ENCODE measurements at regions not wholly inside any gene's neighbourhood (a gene's known extent, or its start where the extent isn't known, plus 50 kb on each side); places are given as distances from the start of the nearest gene placed in this dataset.

DNA sequence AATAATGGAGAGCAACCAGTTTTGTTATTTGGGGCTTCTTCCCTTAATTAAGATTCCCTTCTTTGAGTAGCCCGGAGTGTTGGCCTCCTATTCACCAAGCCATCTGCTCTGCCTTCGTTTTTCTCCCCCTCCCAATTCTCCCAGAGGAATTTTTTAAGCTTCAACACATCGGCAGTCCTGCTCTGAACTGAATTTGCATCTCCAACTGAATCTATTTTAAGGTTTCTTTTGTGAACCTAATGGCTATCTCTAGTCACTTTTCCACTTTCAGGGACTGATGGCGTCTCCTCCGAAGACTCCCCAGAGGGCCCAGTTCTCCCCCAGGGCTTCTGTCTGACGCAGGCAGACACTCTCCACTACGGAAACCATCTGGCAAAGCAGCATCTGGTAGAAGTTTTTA, 280.2 kb downstream of the ADGRA3 start:
- 63% methylated on average over 2 of the region's 7 CpGs for WGBS (ENCODE audit: insufficient coverage, low lambda C conversion rate)
- H3K9me3 ChIP-seq (ENCODE audit: control insufficient read depth, low read depth, low read length): no peaks in the 10 kb centered on the region
- no peak for DNase-seq
- H3K27ac ChIP-seq (ENCODE audit: low read length): no peak overlapping the region
- H3K4me1 ChIP-seq (ENCODE audit: control insufficient read depth, insufficient read depth, low read length): peaks cover 11% of the 10 kb centered on the region
- no peaks in the 10 kb centered on the region for H3K36me3 ChIP-seq (ENCODE audit: control insufficient read depth, insufficient read depth, low read length)
- no peak overlapping the region for H3K4me3 ChIP-seq (ENCODE audit: low read length)
- H3K27me3 ChIP-seq (ENCODE audit: control insufficient read depth, insufficient read depth, low read length): no peaks in the 10 kb centered on the region

DNA sequence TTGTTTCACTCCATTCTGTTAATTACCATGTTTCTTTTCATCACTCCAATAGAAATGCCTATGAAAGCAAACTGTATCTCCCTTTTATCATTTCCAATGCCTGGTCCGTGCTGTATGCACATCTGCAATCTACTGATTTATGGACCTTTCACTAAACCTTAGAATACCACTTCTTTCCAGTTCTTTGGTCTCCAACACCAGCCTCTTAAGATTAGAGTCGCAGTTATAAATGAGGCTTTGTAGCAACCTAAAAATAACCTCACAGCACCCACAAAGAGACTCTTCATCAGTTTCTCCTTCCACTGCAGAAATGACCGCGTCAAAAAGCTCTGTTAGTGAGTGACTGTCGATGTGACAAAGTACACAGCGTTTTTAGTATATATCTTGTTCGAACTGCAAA, 282.6 kb downstream of the ADGRA3 start:
- Histone ChIP-seq H3K9me3 (ENCODE audit: control insufficient read depth, low read depth, low read length) (no peaks in the 10 kb centered on the region), H3K27ac (ENCODE audit: low read length) (no peak overlapping the region), H3K36me3 (ENCODE audit: control insufficient read depth, insufficient read depth, low read length) (no peaks in the 10 kb centered on the region), H3K4me1 (ENCODE audit: control insufficient read depth, insufficient read depth, low read length) (no peaks in the 10 kb centered on the region), H3K4me3 (ENCODE audit: low read length) (no peak overlapping the region), H3K27me3 (ENCODE audit: control insufficient read depth, insufficient read depth, low read length) (no peaks in the 10 kb centered on the region)
- WGBS (ENCODE audit: insufficient coverage, low lambda C conversion rate): 40% methylated on average over 2 of the region's 7 CpGs
- DNase-seq: no peak

- no peak for DNase-seq
- no CpG with 5 or more reads among the region's 9 CpGs for whole genome bisulfite sequencing (ENCODE audit: insufficient coverage, low lambda C conversion rate)
- Histone ChIP-seq H3K36me3 (ENCODE audit: control insufficient read depth, insufficient read depth, low read length) (no peaks in the 10 kb centered on the region), H3K9me3 (ENCODE audit: control insufficient read depth, low read depth, low read length) (no peaks in the 10 kb centered on the region), H3K27me3 (ENCODE audit: control insufficient read depth, insufficient read depth, low read length) (no peaks in the 10 kb centered on the region), H3K4me3 (ENCODE audit: low read length) (no peak overlapping the region), H3K27ac (ENCODE audit: low read length) (no peak overlapping the region), H3K4me1 (ENCODE audit: control insufficient read depth, insufficient read depth, low read length) (no peaks in the 10 kb centered on the region)
Observed at GRCh38 chr4:22220965-22221364, 272.4 kb upstream of the KCNIP4 start.

DNA sequence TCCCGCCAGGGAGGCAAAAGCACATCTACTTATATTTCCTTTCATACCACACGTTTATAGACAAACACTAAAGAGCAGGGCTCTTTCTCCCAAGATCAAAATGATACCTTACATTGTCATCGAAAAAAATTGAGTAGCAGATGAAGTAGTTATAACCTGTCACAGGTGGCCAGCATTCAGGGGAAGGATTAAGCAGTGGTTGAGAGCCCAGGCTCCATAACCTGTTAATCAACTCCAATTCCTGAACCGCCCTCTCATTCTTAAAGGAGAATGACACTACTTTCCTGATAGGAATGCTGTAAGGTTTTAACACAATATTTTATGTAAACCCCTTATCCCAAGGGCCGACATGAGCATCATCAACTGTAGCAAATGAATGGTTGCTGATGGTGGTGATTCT, 268.9 kb upstream of the KCNIP4 start:
- no peaks in the 10 kb centered on the region for H3K9me3 ChIP-seq (ENCODE audit: control insufficient read depth, low read depth, low read length)
- H3K4me1 ChIP-seq (ENCODE audit: control insufficient read depth, insufficient read depth, low read length): no peaks in the 10 kb centered on the region
- H3K4me3 ChIP-seq (ENCODE audit: low read length): no peak overlapping the region
- WGBS (ENCODE audit: insufficient coverage, low lambda C conversion rate): 82% methylated on average over 3 of the region's 5 CpGs
- H3K27me3 ChIP-seq (ENCODE audit: control insufficient read depth, insufficient read depth, low read length): no peaks in the 10 kb centered on the region
- H3K27ac ChIP-seq (ENCODE audit: low read length): no peak overlapping the region
- no peak for DNase-seq
- no peaks in the 10 kb centered on the region for H3K36me3 ChIP-seq (ENCODE audit: control insufficient read depth, insufficient read depth, low read length)

DNA sequence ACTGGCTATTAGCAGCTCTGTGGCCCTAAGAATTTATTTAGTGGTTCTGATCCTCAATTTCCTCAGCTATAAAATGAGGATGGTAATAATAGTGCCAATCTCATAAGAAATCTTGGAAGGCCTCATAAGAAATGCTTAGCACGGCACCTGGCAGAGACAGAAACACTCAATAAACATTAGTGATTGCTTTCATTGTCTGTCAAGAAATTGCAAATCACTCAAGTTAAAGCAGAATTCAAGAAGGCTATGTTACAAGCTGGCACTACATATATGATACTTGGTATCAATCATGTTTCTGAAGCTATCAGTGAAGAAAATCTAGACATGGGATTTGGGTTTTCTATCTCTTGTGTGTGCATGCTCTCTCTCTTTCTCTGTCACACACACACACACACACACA, 267.7 kb upstream of the KCNIP4 start:
- Histone ChIP-seq H3K27me3 (ENCODE audit: control insufficient read depth, insufficient read depth, low read length) (no peaks in the 10 kb centered on the region), H3K4me1 (ENCODE audit: control insufficient read depth, insufficient read depth, low read length) (no peaks in the 10 kb centered on the region), H3K9me3 (ENCODE audit: control insufficient read depth, low read depth, low read length) (no peaks in the 10 kb centered on the region), H3K4me3 (ENCODE audit: low read length) (no peak overlapping the region), H3K27ac (ENCODE audit: low read length) (no peak overlapping the region), H3K36me3 (ENCODE audit: control insufficient read depth, insufficient read depth, low read length) (no peaks in the 10 kb centered on the region)
- no peak for DNase-seq
- WGBS (ENCODE audit: insufficient coverage, low lambda C conversion rate): no CpG with 5 or more reads among the region's 1 CpG

DNA sequence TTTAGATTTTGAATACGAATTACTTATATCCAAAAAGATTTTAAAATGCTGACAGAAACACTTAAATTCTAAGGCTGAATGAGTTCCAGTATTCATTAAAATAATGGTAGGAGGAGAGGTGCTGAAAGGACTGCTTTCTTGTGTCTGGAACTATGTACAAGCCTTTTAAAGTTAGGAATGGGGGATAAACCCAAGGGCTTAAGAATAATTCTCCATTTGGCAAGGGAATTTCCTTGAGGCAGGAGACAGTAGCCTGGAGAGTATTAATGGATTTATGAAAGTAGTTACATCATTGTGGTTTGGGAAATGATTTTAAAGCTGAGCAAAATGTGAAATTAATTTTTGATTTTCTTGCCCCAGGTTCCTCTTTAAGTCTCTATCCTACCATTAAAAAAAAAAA, 266.5 kb upstream of the KCNIP4 start:
- no peak overlapping the region for H3K4me3 ChIP-seq (ENCODE audit: low read length)
- no peaks in the 10 kb centered on the region for H3K9me3 ChIP-seq (ENCODE audit: control insufficient read depth, low read depth, low read length)
- H3K36me3 ChIP-seq (ENCODE audit: control insufficient read depth, insufficient read depth, low read length): no peaks in the 10 kb centered on the region
- H3K27me3 ChIP-seq (ENCODE audit: control insufficient read depth, insufficient read depth, low read length): no peaks in the 10 kb centered on the region
- WGBS (ENCODE audit: insufficient coverage, low lambda C conversion rate): 100% methylated on average over 1 of the region's 1 CpG
- H3K27ac ChIP-seq (ENCODE audit: low read length): no peak overlapping the region
- no peak for DNase-seq
- no peaks in the 10 kb centered on the region for H3K4me1 ChIP-seq (ENCODE audit: control insufficient read depth, insufficient read depth, low read length)

DNA sequence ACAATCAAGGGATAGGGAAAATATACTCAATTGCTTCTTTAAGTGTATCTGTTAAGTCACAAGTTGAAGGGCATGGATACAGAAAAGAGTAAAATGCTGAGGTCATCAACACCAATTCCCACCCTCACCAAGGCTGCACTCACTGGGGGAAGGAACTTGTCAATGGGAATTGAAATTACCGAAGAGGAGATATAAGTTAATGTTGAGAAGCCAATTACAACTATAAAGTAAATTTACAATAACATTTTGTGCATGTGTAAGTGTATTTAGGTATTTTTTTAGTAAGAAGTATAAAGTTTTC, 255.1 kb upstream of the KCNIP4 start:
- H3K36me3 ChIP-seq (ENCODE audit: control insufficient read depth, insufficient read depth, low read length): no peaks in the 10 kb centered on the region
- no peaks in the 10 kb centered on the region for H3K9me3 ChIP-seq (ENCODE audit: control insufficient read depth, low read depth, low read length)
- no peaks in the 10 kb centered on the region for H3K27me3 ChIP-seq (ENCODE audit: control insufficient read depth, insufficient read depth, low read length)
- 100% methylated on average over 1 of the region's 1 CpG for WGBS (ENCODE audit: insufficient coverage, low lambda C conversion rate)
- no peak overlapping the region for H3K27ac ChIP-seq (ENCODE audit: low read length)
- DNase-seq: no peak
- H3K4me1 ChIP-seq (ENCODE audit: control insufficient read depth, insufficient read depth, low read length): no peaks in the 10 kb centered on the region
- H3K4me3 ChIP-seq (ENCODE audit: low read length): no peak overlapping the region

DNA sequence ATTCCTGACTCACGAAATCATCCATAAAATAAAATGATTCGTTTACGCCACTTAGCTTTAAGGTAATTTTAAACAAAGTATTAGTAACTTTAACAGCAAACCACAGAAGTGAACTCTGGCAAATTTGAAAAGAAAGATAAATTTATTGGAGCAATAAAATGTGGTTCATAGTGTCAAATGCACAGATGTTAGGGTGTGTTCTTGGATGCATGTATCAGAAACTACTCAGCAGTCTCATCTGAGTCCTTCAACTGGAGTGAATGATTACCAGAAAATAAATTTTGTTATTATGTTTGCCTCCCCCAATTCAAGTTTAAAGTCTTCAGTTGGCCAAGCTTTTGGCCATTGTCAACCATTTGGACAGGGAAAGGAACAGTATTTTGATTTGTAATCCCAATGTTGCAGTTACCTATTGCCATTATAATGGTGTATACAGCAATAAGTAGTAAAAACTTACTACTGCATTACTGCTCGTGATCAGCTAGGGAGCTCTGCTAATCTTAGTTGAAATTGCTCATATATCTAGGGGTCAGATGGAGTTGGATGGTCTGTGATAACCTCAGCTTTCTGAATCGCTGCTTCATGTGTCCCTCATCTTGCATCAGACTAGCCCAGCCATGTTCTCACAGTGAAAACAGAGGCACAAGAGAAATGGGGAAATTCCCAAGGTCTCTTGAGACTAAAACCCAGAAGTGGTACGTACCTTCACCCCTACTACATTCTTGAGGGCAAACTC, 254.6 kb upstream of the KCNIP4 start:
- Histone ChIP-seq H3K27ac (ENCODE audit: low read length) (no peak overlapping the region), H3K4me3 (ENCODE audit: low read length) (no peak overlapping the region), H3K36me3 (ENCODE audit: control insufficient read depth, insufficient read depth, low read length) (no peaks in the 10 kb centered on the region), H3K9me3 (ENCODE audit: control insufficient read depth, low read depth, low read length) (no peaks in the 10 kb centered on the region), H3K27me3 (ENCODE audit: control insufficient read depth, insufficient read depth, low read length) (no peaks in the 10 kb centered on the region), H3K4me1 (ENCODE audit: control insufficient read depth, insufficient read depth, low read length) (no peaks in the 10 kb centered on the region)
- DNase-seq: no peak
- WGBS (ENCODE audit: insufficient coverage, low lambda C conversion rate): 80% methylated on average over 1 of the region's 6 CpGs

DNA sequence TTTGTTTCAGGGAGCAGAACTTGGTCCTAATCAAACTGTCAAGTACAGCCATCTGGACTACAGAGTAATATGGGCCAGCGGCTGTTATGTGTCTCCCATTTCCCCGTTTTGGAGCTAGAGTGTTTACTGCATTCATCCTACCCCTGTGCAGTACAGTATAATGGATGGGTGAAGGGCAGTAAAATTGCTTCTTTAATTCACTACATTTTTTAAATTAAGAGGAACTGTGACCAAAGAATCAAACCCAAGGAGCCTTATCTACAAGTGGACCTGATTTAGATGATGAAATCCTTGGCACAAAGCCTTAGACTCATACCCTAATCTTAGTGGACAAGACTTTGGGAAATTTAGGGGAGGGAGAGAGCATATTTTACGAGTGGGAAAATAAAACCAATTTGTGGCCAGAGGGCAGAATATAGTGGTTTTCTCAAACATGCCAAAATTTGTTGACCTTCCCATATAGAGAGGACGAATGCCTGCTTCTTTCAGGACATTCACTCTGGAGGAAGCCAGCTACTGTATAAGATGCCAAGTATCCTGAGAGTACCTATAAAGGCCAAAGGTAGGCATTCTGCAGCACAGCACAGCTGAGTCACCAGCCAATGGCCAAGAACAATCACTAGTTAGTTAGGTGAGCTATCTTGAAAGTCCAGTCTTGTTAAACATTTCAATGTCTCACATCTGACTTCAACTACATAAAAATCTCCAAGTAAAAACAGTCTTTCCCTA, 253.8 kb upstream of the KCNIP4 start:
- no peak overlapping the region for H3K27ac ChIP-seq (ENCODE audit: low read length)
- 60% methylated on average over 1 of the region's 4 CpGs for WGBS (ENCODE audit: insufficient coverage, low lambda C conversion rate)
- no peaks in the 10 kb centered on the region for H3K36me3 ChIP-seq (ENCODE audit: control insufficient read depth, insufficient read depth, low read length)

GRCh38 chr4:22201256-22201655, 252.7 kb upstream of the KCNIP4 start:
- Histone ChIP-seq H3K4me1 (ENCODE audit: control insufficient read depth, insufficient read depth, low read length) (no peaks in the 10 kb centered on the region), H3K9me3 (ENCODE audit: control insufficient read depth, low read depth, low read length) (no peaks in the 10 kb centered on the region), H3K4me3 (ENCODE audit: low read length) (no peak overlapping the region), H3K27me3 (ENCODE audit: control insufficient read depth, insufficient read depth, low read length) (no peaks in the 10 kb centered on the region), H3K27ac (ENCODE audit: low read length) (no peak overlapping the region), H3K36me3 (ENCODE audit: control insufficient read depth, insufficient read depth, low read length) (no peaks in the 10 kb centered on the region)
- DNase-seq: no peak
- WGBS (ENCODE audit: insufficient coverage, low lambda C conversion rate): 20% methylated on average over 1 of the region's 2 CpGs

More for the DNA sequence above, 253.8 kb upstream of the KCNIP4 start:
- Histone ChIP-seq H3K4me1 (ENCODE audit: control insufficient read depth, insufficient read depth, low read length) (no peaks in the 10 kb centered on the region), H3K27me3 (ENCODE audit: control insufficient read depth, insufficient read depth, low read length) (no peaks in the 10 kb centered on the region), H3K4me3 (ENCODE audit: low read length) (no peak overlapping the region), H3K9me3 (ENCODE audit: control insufficient read depth, low read depth, low read length) (no peaks in the 10 kb centered on the region)
- DNase-seq: no peak

DNA sequence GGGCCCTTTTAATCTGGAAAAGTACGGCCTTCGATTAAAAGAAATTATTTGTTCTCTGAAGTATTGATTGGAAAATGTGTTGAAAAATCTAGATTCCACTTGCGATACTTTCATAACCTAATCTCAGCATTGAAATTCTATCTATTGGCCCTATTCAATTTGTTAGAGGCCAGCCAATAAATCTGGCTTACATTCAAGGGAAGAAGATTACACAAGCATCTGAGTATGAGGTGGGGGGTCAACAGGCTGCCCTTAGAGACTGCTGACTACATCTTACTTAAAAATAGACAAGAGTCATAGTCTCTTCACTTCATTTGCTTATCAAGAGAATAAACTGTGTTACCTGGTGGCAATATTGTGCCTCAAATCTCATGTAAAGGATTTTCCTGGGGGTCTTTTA, 248.0 kb upstream of the KCNIP4 start:
- Histone ChIP-seq H3K9me3 (ENCODE audit: control insufficient read depth, low read depth, low read length) (no peaks in the 10 kb centered on the region), H3K36me3 (ENCODE audit: control insufficient read depth, insufficient read depth, low read length) (no peaks in the 10 kb centered on the region), H3K4me1 (ENCODE audit: control insufficient read depth, insufficient read depth, low read length) (no peaks in the 10 kb centered on the region), H3K27ac (ENCODE audit: low read length) (no peak overlapping the region), H3K4me3 (ENCODE audit: low read length) (no peak overlapping the region), H3K27me3 (ENCODE audit: control insufficient read depth, insufficient read depth, low read length) (no peaks in the 10 kb centered on the region)
- DNase-seq: no peak
- WGBS (ENCODE audit: insufficient coverage, low lambda C conversion rate): 100% methylated on average over 1 of the region's 3 CpGs
